Left colon (tissue), 2 donors: ENCODE measurements at regions not wholly inside any gene's neighbourhood (a gene's known extent, or its start where the extent isn't known, plus 50 kb on each side); places are given as distances from the start of the nearest gene placed in this dataset.

ENCODE experiments used
- ATAC-seq: fragments of 200-7000 bp; cut with Tn5 transposase; one replicate; pipeline ENCODE4 v1.9.1; 2020; ENCODE audit warnings: mild to moderate bottlenecking, moderate library complexity
- DNase-seq, 2 donors: peaks; one replicate each; pipeline ENCODE4 v3.0.0-alpha.2; 2020
- intact Hi-C, 2 donors: fragments of 100-400 bp; cut with DNase I in 1 of 2; cut with micrococcal nuclease in 1 of 2; formaldehyde crosslinking; loops; one replicate each; pipeline versions ENCODE4 v1.11.2 to v1.14.0; 2022; cut with DNase I, micrococcal nuclease
- donor health status: DM: no; HTN: no; CAD: no.
- donor health status: DM: yes; HTN: yes; CAD: no.

- intact Hi-C loops, result no loop called here
- ATAC-seq (peak; percentile 56), DNase-seq (peak in 1 of 2 donors; percentile 16)
Observed at GRCh38 chr10:28939281-28940157, 262.2 kb downstream of the BAMBI start.

GRCh38 chr10:28940158-28940888 is 263.0 kb downstream of the BAMBI start:
- DNase-seq (no peak), ATAC-seq (peak; percentile 39)
- intact Hi-C loops, result no loop called here

- ATAC-seq, result no peak
- intact Hi-C loops, result no loop called here
- no peak for DNase-seq
Observed at GRCh38 chr10:28942012-28942411, 264.7 kb downstream of the BAMBI start.

GRCh38 chr10:28945959-28946358 is 268.6 kb downstream of the BAMBI start:
- intact Hi-C loops, result no loop called here
- ATAC-seq (no peak), DNase-seq (no peak)

GRCh38 chr10:28946479-28946878 is 269.2 kb downstream of the BAMBI start:
- intact Hi-C loops, result no loop called here
- ATAC-seq (no peak), DNase-seq (no peak)

- DNase-seq, result no peak
- intact Hi-C loops, result no loop called here
- no peak for ATAC-seq
Observed at GRCh38 chr10:28947171-28947570, 269.9 kb downstream of the BAMBI start.

GRCh38 chr10:28948046-28948445 is 270.7 kb downstream of the BAMBI start:
- intact Hi-C loops, result no loop called here
- ATAC-seq, result no peak
- DNase-seq, result no peak

GRCh38 chr10:28949005-28950004 is 272.0 kb downstream of the BAMBI start:
- DNase-seq, result no peak
- no peak for ATAC-seq
- intact Hi-C loops, result no loop called here

GRCh38 chr10:28951484-28951883 is 274.2 kb downstream of the BAMBI start:
- no peak for DNase-seq
- intact Hi-C loops, result no loop called here
- no peak for ATAC-seq

GRCh38 chr10:28952523-28952922 is 275.2 kb downstream of the BAMBI start:
- DNase-seq, result no peak
- ATAC-seq, result no peak
- intact Hi-C loops, result no loop called here

- intact Hi-C loops, result no loop called here
- DNase-seq (no peak), ATAC-seq (no peak)
Observed at GRCh38 chr10:28954211-28954610, 276.9 kb downstream of the BAMBI start.

- ATAC-seq (no peak), DNase-seq (no peak)
- intact Hi-C loops, result no loop called here
Observed at GRCh38 chr10:28958468-28958867, 281.1 kb downstream of the BAMBI start.

GRCh38 chr10:28959850-28960501 is 282.7 kb downstream of the BAMBI start:
- DNase-seq, result no peak
- no peak for ATAC-seq
- intact Hi-C loops, result no loop called here

- intact Hi-C loops, result no loop called here
Observed at GRCh38 chr10:28962768-28963167, 285.4 kb downstream of the BAMBI start.

GRCh38 chr10:28963539-28964221 is 286.4 kb downstream of the BAMBI start:
- intact Hi-C loops, result no loop called here
- ATAC-seq, result no peak
- no peak for DNase-seq

More at GRCh38 chr10:28962768-28963167, 285.4 kb downstream of the BAMBI start:
- ATAC-seq, result no peak
- DNase-seq, result no peak

- intact Hi-C loops, result no loop called here
- no peak for DNase-seq
- no peak for ATAC-seq
Observed at GRCh38 chr10:28965937-28966336, 288.6 kb downstream of the BAMBI start.

- intact Hi-C loops, result no loop called here
- no peak for ATAC-seq
- no peak for DNase-seq
Observed at GRCh38 chr10:28967031-28967430, 289.7 kb downstream of the BAMBI start.

GRCh38 chr10:28969413-28969812 is 292.1 kb downstream of the BAMBI start:
- DNase-seq (no peak), ATAC-seq (no peak)
- intact Hi-C loops, result no loop called here
